Spleen (tissue), 7 donors: ENCODE measurements at regions not wholly inside any gene's neighbourhood (a gene's known extent, or its start where the extent isn't known, plus 50 kb on each side); places are given as distances from the start of the nearest gene placed in this dataset.

Experiments
- CTCF ChIP-seq, 11 experiments: fragments of 200-600 bp in 7 of 11; fragments of 450-650 bp in 4 of 11; sonication (generic) in 4 of 11; IDR thresholded peaks in 8 of 11; conservative IDR thresholded peaks in 3 of 11; 1 replicate in 7 of 11; 2 replicates in 4 of 11; pipeline versions ENCODE4 v1.4.0 to v1.8.0; 2016 to 2021; ENCODE audit warnings: antibody characterized with exemption in 11 of 11, inconsistent platforms in 4 of 11, mild to moderate bottlenecking in 1 of 11
- POLR2A ChIP-seq, 3 donors: fragments of 450-650 bp; IDR thresholded peaks; one replicate each; pipeline ENCODE4 v1.5.1; 2017; ENCODE audit warnings: antibody characterized with exemption in 3 of 3, mild to moderate bottlenecking in 1 of 3
- POLR2AphosphoS5 ChIP-seq, 3 donors: sonication (generic); formaldehyde crosslinking; IDR thresholded peaks; one replicate each; pipeline ENCODE4 v1.5.1; 2017; ENCODE audit warnings: antibody characterized with exemption in 3 of 3
- donor health status: DM: no; HTN: no; CAD: no; lungs with moderate emphysema.
- donor health status: DM: no; HTN: no; CAD: no.
- donor health status: DM: no; HTN: no; CAD: no.

- TF ChIP-seq CTCF (IDR thresholded peaks at IDR 0.05 in 8 of 11, conservative IDR thresholded peaks at IDR 0.05 in 3 of 11) (no peak), POLR2A (IDR thresholded peaks at IDR 0.05) (no peak), POLR2AphosphoS5 (IDR thresholded peaks at IDR 0.05) (no peak)
These were observed 271.9 kb downstream of the SS18 start for GRCh38 chr18:25818505-25818904.
